ENCODE measurements at regions not wholly inside any gene's neighbourhood (a gene's known extent, or its start where the extent isn't known, plus 50 kb on each side); places are given as distances from the start of the nearest gene placed in this dataset.

DNA sequence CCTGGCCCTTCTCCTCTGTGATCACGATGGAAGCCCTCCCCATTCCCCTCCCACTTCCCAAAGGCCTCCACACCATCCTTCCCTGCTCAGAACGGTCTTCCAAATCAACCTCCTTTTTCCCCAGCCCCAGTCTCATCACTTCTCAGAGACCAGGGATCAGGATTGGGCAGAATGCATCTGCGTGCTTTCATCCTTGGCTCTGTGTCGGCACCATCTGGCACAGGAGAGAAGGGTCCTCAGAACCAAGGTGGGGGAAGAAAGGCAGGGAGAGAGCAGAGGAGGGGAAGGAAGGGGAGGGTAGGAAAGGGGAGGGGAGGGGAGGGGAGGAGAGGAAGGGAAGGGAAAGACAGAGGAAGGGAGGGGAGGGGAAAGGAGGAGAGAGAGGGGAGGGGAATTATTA is 52.4 kb upstream of the FICD start:
- DNase-seq: no peak
- no peaks in the 10 kb centered on the region for H3K4me1 ChIP-seq
- H3K9me3 ChIP-seq: no peaks in the 10 kb centered on the region
- no peak overlapping the region for H3K4me3 ChIP-seq
- ATAC-seq: no peak
- no peak overlapping the region for H3K27ac ChIP-seq
- intact Hi-C loops (cut with DNase I): loop anchor here in 1 of 2 donors (10.0 kb wide), 1 partner anchor 468 kb away; no protein-coding TSS in a partner anchor
- H3K27me3 ChIP-seq: peaks cover 0 to 44% of the 10 kb centered on the region in 2 donors
- TF ChIP-seq, protein P1, sequence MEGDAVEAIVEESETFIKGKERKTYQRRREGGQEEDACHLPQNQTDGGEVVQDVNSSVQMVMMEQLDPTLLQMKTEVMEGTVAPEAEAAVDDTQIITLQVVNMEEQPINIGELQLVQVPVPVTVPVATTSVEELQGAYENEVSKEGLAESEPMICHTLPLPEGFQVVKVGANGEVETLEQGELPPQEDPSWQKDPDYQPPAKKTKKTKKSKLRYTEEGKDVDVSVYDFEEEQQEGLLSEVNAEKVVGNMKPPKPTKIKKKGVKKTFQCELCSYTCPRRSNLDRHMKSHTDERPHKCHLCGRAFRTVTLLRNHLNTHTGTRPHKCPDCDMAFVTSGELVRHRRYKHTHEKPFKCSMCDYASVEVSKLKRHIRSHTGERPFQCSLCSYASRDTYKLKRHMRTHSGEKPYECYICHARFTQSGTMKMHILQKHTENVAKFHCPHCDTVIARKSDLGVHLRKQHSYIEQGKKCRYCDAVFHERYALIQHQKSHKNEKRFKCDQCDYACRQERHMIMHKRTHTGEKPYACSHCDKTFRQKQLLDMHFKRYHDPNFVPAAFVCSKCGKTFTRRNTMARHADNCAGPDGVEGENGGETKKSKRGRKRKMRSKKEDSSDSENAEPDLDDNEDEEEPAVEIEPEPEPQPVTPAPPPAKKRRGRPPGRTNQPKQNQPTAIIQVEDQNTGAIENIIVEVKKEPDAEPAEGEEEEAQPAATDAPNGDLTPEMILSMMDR (IDR thresholded peaks at IDR 0.05): no peak
- no peaks in the 10 kb centered on the region for H3K36me3 ChIP-seq

DNA sequence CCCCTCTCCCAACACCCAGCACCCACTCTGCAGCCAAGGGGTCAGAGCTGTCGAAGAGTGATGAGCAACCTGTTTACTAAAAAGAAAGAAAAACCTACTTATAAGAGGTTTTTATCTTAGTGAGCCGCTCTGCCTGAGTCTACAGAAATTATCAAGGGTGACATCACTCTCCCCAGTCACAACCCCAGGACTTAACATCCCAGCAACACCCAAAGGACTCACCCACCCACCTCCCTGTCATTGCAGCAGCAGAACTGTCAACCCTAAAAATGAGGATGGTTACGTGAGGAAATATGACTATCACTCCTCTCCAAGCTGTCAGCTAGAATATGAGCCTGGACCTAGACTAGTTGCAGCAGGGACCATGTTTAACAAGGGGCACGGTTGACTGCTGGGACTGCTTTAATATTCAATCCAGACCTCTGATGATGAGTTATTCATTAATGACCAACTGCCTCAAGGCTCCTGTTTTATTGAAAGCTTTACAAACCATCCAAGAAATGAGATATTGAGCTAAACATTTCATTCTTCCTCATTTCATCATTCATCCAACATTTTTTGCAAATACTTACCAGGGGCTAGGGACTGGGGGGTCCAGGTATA is 53.9 kb upstream of the FICD start:
- no peaks in the 10 kb centered on the region for H3K4me1 ChIP-seq

DNA sequence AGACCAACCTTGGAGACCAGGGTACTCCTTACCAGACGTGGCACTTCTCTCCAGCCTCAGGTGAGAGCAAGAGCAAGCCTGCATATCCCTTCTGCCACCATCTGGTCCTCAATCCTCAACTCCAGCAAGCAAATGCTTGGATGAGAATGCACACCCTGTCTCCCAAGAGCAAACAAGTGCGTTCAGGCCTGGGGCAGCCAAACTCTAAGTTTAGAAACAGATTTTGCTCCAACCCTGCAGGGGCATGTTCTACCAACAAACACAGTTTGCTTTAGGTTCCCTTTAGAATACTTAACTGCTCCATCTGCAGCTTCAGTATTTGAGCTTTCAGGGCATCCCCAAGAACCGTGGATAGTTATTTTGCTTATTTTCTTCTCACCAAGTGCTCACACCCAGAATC is 55.9 kb upstream of the FICD start:
- Histone ChIP-seq H3K9me3 (no peaks in the 10 kb centered on the region), H3K27me3 (peaks cover 0 to 22% of the 10 kb centered on the region in 2 donors), H3K27ac (no peak overlapping the region), H3K36me3 (no peaks in the 10 kb centered on the region), H3K4me1 (no peaks in the 10 kb centered on the region), H3K4me3 (no peak overlapping the region)
- TF ChIP-seq, protein P1 (IDR thresholded peaks at IDR 0.05): no peak
- DNase-seq (no peak), ATAC-seq (no peak)
- intact Hi-C loops (cut with DNase I): no loop called here

More for the DNA sequence above, 53.9 kb upstream of the FICD start:
- Histone ChIP-seq H3K9me3 (no peaks in the 10 kb centered on the region), H3K27me3 (peaks cover 0 to 41% of the 10 kb centered on the region in 2 donors), H3K36me3 (no peaks in the 10 kb centered on the region), H3K27ac (no peak overlapping the region), H3K4me3 (no peak overlapping the region)
- ATAC-seq (no peak), DNase-seq (no peak)
- TF ChIP-seq, protein P1 (IDR thresholded peaks at IDR 0.05): no peak
- intact Hi-C loops (cut with DNase I): loop anchor here in 1 of 2 donors (10.0 kb wide), 1 partner anchor 466 kb away; no protein-coding TSS in a partner anchor

DNA sequence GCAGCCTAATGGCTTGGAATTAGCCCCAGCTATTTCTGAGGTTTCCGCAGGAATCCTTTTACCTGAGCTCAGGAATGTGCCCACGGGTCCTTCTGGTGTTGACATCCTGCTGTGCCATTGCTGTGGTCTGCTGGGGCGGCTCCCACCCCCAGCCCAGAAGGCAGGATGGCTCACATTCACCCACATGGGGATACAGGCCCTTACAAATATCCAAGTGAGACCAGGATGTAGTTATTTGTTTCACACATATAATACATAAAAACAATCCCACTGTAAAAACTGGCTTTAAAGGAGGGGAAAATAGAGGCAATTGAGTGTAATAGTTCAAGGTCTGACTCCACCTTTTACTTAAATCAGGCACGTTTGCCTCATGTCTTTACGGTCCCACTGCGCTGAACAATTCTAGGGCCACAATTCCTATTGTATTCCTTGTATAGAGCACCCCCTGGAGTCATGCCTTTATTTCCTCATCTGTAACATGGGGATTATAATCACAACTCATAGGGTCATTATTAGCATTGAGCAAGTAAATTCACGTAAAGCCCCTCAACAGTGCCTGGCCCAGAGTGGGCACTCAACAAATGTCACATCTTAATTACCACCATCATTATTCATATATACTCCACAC is 57.2 kb upstream of the FICD start:
- Histone ChIP-seq H3K9me3 (no peaks in the 10 kb centered on the region), H3K36me3 (no peaks in the 10 kb centered on the region), H3K4me1 (no peaks in the 10 kb centered on the region), H3K27ac (no peak overlapping the region), H3K4me3 (no peak overlapping the region), H3K27me3 (peaks cover 0 to 22% of the 10 kb centered on the region in 2 donors)
- intact Hi-C loops (cut with DNase I): no loop called here
- TF ChIP-seq, protein P1 (IDR thresholded peaks at IDR 0.05): no peak
- peak; percentile 33 for ATAC-seq
- no peak for DNase-seq

DNA sequence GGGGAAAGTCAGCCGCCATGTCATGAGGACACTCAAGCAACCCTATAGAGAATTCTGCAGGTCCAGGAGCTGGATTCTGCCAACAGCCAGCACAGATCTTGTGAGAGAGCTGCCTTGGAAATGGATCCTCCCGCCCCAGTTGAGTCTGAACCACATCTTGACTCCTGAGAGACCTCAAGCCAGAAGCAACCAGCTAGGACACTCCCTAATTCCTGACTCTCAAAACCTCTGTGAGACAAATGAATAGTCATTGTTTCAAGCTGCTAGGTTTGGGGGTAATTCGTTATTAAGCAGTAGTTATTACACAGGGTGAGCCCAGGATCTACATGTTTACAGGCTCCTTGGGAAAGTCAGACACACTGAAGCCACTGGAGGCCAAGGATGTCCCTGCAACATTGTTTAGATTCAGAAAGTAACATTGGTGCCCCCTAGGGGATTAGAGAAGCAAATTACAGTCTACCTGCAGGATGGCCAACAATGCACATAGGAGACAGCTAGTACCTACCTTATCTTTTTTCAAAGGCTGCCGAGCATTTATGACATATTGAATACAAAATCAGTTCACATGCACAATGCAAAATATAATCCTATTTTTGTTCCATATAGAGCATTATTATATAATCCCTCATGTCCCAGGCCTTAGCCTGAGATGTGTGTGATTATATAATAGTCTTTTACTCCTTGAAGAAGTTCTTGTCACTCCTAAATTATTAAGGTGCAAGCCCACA is 57.9 kb upstream of the FICD start:
- Histone ChIP-seq H3K27me3 (peaks cover 0 to 17% of the 10 kb centered on the region in 2 donors), H3K9me3 (no peaks in the 10 kb centered on the region), H3K4me3 (no peak overlapping the region), H3K36me3 (no peaks in the 10 kb centered on the region), H3K4me1 (no peaks in the 10 kb centered on the region), H3K27ac (no peak overlapping the region)
- intact Hi-C loops (cut with DNase I): no loop called here
- TF ChIP-seq, protein P1 (IDR thresholded peaks at IDR 0.05): peak; percentile 62 to 68
- ATAC-seq (peak; percentile 93), DNase-seq (peak in 2 of 4 donors; percentile 32 to 60)

All from left lung (tissue), 4 donors.